ENCODE measurements at regions not wholly inside any gene's neighbourhood (a gene's known extent, or its start where the extent isn't known, plus 50 kb on each side); places are given as distances from the start of the nearest gene placed in this dataset.

DNA sequence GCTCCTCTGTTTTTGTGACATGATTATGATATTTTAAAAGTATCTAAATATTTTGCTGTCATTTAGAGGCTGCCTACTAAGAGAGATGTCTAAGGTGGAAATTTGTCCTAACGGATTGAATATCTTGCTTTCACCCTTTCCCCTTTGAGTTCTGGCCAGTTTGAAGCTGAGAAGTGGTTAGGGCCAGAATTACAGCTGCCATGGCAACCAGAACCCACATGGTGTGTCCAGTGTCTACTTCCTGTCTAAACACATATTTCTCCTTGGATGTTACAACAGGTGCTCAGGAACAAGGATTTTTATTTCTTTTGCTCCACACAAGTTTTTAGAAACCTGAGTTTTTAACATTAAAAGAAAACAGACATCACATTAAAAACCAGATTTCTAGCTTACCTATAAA is 335.1 kb upstream of the OR4E1 start:
- no peaks in the 10 kb centered on the region for H3K27me3 ChIP-seq (replicated peaks in 1 of 2; ENCODE audit: control insufficient read depth in 2 of 2, insufficient read depth in 2 of 2, low read length in 1 of 2)
- no peak for DNase-seq (ENCODE audit: low read depth, low spot score)
- ChIA-PET RAD21 (ENCODE audit: unreplicated experiment) (no interaction called here), POLR2A (no interaction called here), SMC1A (ENCODE audit: uncharacterized antibody, unreplicated experiment) (no interaction called here), CTCF (interaction anchor here (1.0 kb wide), 1 partner anchor 31 kb away, joined by 4 read pairs; no protein-coding TSS in a partner anchor)
- BruUV-seq (replicated peaks): no TSS peak
- FAIRE-seq: no peak
- no peak overlapping the region for H3K4me2 ChIP-seq (ENCODE audit: control insufficient read depth, insufficient read depth)
- in situ Hi-C loops (cut with MboI) (no loop called here), intact Hi-C loops (cut with micrococcal nuclease; ENCODE audit: unreplicated experiment) (no loop called here)
- no peak overlapping the region for H3K9ac ChIP-seq (ENCODE audit: control insufficient read depth, insufficient read depth, low read length)
- H3K27ac ChIP-seq (ENCODE audit: control insufficient read depth, insufficient read depth): no peak overlapping the region
- H3K9me3 ChIP-seq (replicated peaks; ENCODE audit: control insufficient read depth, insufficient read depth, low read length): no peaks in the 10 kb centered on the region
- H3K36me3 ChIP-seq (ENCODE audit: control insufficient read depth in 2 of 2, insufficient read depth in 2 of 2, low read length in 1 of 2): no peaks in the 10 kb centered on the region
- H3K4me3 ChIP-seq: no peak overlapping the region
- WGBS (ENCODE audit: insufficient coverage, insufficient replicate concordance, low lambda C conversion rate, missing lambda C conversion rate): 0% methylated on average over 1 of the region's 1 CpG
- no peak overlapping the region for H2AFZ ChIP-seq (ENCODE audit: control insufficient read depth, low read depth, low read length)
- ATAC-seq: no peak
- no peaks in the 10 kb centered on the region for H3K4me1 ChIP-seq (ENCODE audit: control insufficient read depth, insufficient read depth, low read length)
- H4K20me1 ChIP-seq (ENCODE audit: control insufficient read depth, insufficient read depth): no peaks in the 10 kb centered on the region
- TF ChIP-seq YBX1 (IDR thresholded peaks at IDR 0.05) (no peak), POLR2AphosphoS5 (IDR thresholded peaks at IDR 0.05; ENCODE audit: low read length) (no peak), EGR1 (IDR thresholded peaks at IDR 0.05; ENCODE audit: borderline replicate concordance in 1 of 2, low read depth in 2 of 2, low read length in 2 of 2) (no peak), HDGF (IDR thresholded peaks at IDR 0.05) (no peak), KDM1A (IDR thresholded peaks at IDR 0.05; ENCODE audit: borderline replicate concordance) (no peak), ZNF274 (IDR thresholded peaks at IDR 0.05; ENCODE audit: insufficient read depth, insufficient read length) (no peak), LARP7 (IDR thresholded peaks at IDR 0.05) (no peak), GABPA (IDR thresholded peaks at IDR 0.05; ENCODE audit: low read depth) (no peak), POU2F2 (IDR thresholded peaks at IDR 0.05; ENCODE audit: borderline replicate concordance, low read depth, low read length) (no peak), RUNX3 (IDR thresholded peaks at IDR 0.05; ENCODE audit: low read length) (no peak)
- TF ChIP-seq, protein P1, sequence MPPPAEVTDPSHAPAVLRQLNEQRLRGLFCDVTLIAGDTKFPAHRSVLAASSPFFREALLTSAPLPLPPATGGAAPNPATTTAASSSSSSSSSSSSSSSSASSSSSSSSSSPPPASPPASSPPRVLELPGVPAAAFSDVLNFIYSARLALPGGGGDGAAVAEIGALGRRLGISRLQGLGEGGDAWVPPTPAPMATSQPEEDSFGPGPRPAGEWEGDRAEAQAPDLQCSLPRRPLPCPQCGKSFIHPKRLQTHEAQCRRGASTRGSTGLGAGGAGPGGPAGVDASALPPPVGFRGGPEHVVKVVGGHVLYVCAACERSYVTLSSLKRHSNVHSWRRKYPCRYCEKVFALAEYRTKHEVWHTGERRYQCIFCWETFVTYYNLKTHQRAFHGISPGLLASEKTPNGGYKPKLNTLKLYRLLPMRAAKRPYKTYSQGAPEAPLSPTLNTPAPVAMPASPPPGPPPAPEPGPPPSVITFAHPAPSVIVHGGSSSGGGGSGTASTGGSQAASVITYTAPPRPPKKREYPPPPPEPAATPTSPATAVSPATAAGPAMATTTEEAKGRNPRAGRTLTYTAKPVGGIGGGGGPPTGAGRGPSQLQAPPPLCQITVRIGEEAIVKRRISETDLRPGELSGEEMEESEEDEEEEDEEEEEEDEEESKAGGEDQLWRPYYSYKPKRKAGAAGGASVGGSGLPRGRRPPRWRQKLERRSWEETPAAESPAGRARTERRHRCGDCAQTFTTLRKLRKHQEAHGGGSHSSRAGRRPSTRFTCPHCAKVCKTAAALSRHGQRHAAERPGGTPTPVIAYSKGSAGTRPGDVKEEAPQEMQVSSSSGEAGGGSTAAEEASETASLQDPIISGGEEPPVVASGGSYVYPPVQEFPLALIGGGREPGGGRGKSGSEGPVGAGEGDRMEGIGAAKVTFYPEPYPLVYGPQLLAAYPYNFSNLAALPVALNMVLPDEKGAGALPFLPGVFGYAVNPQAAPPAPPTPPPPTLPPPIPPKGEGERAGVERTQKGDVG (CRISPR knock-in tag; IDR thresholded peaks at IDR 0.05): no peak
- TF ChIP-seq, protein P2, sequence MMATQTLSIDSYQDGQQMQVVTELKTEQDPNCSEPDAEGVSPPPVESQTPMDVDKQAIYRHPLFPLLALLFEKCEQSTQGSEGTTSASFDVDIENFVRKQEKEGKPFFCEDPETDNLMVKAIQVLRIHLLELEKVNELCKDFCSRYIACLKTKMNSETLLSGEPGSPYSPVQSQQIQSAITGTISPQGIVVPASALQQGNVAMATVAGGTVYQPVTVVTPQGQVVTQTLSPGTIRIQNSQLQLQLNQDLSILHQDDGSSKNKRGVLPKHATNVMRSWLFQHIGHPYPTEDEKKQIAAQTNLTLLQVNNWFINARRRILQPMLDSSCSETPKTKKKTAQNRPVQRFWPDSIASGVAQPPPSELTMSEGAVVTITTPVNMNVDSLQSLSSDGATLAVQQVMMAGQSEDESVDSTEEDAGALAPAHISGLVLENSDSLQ (IDR thresholded peaks at IDR 0.05): no peak
- TF ChIP-seq, protein P3, sequence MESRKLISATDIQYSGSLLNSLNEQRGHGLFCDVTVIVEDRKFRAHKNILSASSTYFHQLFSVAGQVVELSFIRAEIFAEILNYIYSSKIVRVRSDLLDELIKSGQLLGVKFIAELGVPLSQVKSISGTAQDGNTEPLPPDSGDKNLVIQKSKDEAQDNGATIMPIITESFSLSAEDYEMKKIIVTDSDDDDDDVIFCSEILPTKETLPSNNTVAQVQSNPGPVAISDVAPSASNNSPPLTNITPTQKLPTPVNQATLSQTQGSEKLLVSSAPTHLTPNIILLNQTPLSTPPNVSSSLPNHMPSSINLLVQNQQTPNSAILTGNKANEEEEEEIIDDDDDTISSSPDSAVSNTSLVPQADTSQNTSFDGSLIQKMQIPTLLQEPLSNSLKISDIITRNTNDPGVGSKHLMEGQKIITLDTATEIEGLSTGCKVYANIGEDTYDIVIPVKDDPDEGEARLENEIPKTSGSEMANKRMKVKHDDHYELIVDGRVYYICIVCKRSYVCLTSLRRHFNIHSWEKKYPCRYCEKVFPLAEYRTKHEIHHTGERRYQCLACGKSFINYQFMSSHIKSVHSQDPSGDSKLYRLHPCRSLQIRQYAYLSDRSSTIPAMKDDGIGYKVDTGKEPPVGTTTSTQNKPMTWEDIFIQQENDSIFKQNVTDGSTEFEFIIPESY (IDR thresholded peaks at IDR 0.05): no peak
- H3K79me2 ChIP-seq (ENCODE audit: control insufficient read depth, insufficient read depth, low read length): no peaks in the 10 kb centered on the region
